Astrocyte of the spinal cord (primary cell): ENCODE measurements at regions not wholly inside any gene's neighbourhood (a gene's known extent, or its start where the extent isn't known, plus 50 kb on each side); places are given as distances from the start of the nearest gene placed in this dataset.
A peak's percentile ranks its signal among the peaks of the same experiment; 100 is the strongest.

Experiments
- DNase-seq: peaks from one replicate; pipeline ENCODE4 v3.0.0; 2011; ENCODE audit warnings: low read depth, low spot score
- H3K4me3 ChIP-seq: 2 replicates; pipeline ENCODE4 v1.5.1; 2011; ENCODE audit warnings: low read depth, mild to moderate bottlenecking, low read length, moderate library complexity
- in situ Hi-C: cut with HindIII; loops from 2 replicates; pipeline ENCODE4 v1.10.0; 2017; ENCODE audit warnings: low sequenced_read_pairs
- TF ChIP-seq, protein P1 (sequence below): IDR thresholded peaks from 2 replicates; pipeline ENCODE4 v1.5.1; 2012; ENCODE audit warnings: low read depth, mild to moderate bottlenecking, low read length, inconsistent platforms

GRCh38 chr1:201718346-201719202 lies 110.4 kb upstream of the IPO9 start:
- H3K4me3 ChIP-seq: no peak overlapping the region
- TF ChIP-seq, protein P1, sequence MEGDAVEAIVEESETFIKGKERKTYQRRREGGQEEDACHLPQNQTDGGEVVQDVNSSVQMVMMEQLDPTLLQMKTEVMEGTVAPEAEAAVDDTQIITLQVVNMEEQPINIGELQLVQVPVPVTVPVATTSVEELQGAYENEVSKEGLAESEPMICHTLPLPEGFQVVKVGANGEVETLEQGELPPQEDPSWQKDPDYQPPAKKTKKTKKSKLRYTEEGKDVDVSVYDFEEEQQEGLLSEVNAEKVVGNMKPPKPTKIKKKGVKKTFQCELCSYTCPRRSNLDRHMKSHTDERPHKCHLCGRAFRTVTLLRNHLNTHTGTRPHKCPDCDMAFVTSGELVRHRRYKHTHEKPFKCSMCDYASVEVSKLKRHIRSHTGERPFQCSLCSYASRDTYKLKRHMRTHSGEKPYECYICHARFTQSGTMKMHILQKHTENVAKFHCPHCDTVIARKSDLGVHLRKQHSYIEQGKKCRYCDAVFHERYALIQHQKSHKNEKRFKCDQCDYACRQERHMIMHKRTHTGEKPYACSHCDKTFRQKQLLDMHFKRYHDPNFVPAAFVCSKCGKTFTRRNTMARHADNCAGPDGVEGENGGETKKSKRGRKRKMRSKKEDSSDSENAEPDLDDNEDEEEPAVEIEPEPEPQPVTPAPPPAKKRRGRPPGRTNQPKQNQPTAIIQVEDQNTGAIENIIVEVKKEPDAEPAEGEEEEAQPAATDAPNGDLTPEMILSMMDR: no peak
- in situ Hi-C loops: no loop called here
- no peak for DNase-seq

GRCh38 chr1:201719812-201720521 lies 109.0 kb upstream of the IPO9 start:
- TF ChIP-seq, protein P1: no peak
- in situ Hi-C loops: no loop called here
- no peak overlapping the region for H3K4me3 ChIP-seq
- DNase-seq: peak; percentile 86

GRCh38 chr1:201720522-201720844 lies 108.5 kb upstream of the IPO9 start:
- DNase-seq: no peak
- TF ChIP-seq, protein P1: no peak
- in situ Hi-C loops: no loop called here
- no peak overlapping the region for H3K4me3 ChIP-seq

DNA sequence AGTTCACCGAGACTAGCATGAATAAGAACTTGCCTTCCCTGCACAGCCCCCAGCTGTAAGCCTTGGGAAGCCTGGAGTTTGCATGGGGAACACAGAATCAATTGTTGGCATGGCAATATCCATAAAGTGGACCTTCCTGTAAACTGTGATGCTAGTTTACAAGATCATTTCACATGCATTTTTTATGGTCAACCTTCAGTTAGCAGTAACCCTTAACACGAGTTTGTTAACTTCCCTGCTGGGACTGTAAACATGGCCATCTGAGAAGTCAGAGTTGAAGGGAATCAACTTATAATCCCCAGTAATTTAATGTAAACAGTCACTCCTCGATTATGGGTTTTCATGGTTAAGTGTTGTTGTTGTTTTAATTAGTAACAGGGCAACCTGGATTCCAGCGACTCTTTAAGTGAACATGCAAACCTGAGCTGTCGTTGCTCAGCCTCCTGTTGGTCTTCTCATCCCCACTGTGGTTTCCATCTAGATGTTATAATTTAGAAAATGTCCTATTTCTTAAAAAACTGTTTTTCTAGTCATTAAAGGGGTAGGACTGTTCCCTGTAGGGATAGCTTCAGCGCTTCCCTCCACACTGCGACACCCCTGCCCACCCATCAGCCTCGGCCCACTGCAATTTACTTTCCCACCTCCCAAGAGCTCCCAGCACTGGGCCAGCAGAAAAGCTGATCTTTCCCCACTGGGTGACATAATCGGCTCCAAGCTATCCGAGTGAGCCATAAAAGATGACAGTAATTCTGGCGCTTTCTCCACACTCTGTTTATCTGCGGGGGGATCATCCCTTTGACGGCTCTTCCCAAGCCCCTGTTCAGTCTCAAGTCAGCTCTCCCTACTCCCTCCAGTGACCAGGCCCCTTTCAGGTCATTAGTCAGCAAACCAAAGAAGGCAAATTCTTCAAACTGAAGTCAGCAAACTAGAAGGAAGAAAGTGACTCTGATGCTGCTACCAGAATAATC lies 107.6 kb upstream of the IPO9 start:
- in situ Hi-C loops: no loop called here
- H3K4me3 ChIP-seq: no peak overlapping the region
- TF ChIP-seq, protein P1: no peak
- DNase-seq: peak; percentile 77

GRCh38 chr1:201724039-201724765 lies 104.8 kb upstream of the IPO9 start:
- H3K4me3 ChIP-seq: no peak overlapping the region
- TF ChIP-seq, protein P1: no peak
- in situ Hi-C loops: no loop called here
- no peak for DNase-seq

GRCh38 chr1:201724766-201725118 lies 104.2 kb upstream of the IPO9 start:
- TF ChIP-seq, protein P1: no peak
- DNase-seq: peak; percentile 59
- no peak overlapping the region for H3K4me3 ChIP-seq
- in situ Hi-C loops: no loop called here
